IMR-90 (cell line): ENCODE measurements at regions not wholly inside any gene's neighbourhood (a gene's known extent, or its start where the extent isn't known, plus 50 kb on each side); places are given as distances from the start of the nearest gene placed in this dataset.

Source experiments
- MXI1 ChIP-seq: IDR thresholded peaks from 2 replicates; pipeline ENCODE4 v1.6.1; 2012; ENCODE audit warnings: low read depth, mild to moderate bottlenecking, low read length, moderate library complexity, borderline replicate concordance
- POLR2A ChIP-seq: IDR thresholded peaks from 2 replicates; pipeline ENCODE4 v1.6.1; 2012; ENCODE audit warnings: mild to moderate bottlenecking, low read depth, low read length
- TF ChIP-seq, protein P1 (sequence below): conservative IDR thresholded peaks from 2 replicates; pipeline ENCODE4 v1.5.1; 2012; ENCODE audit warnings: mild to moderate bottlenecking, low read depth, low read length, improper control_type of control experiment

DNA sequence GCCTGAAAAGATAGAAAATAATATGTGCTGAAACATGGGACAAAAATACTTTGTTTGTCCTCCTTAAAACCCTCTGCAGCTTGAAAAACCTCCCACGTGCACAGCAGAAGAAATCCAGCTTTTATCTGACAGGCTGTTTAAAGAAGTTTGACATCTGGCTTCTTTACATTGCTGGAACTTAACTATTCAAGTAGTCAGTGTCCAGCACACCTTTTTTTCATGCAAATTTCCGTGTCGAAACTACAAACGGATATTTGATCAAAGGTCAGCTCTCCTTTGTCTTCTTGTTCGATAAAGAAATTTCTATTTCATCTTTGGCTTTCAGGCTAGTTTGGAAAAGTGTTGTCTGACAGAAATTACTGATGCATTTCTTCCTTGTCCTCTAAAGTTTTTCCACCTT, 66.8 kb upstream of the KBTBD8 start:
- TF ChIP-seq POLR2A (no peak), MXI1 (no peak)
- TF ChIP-seq, protein P1, sequence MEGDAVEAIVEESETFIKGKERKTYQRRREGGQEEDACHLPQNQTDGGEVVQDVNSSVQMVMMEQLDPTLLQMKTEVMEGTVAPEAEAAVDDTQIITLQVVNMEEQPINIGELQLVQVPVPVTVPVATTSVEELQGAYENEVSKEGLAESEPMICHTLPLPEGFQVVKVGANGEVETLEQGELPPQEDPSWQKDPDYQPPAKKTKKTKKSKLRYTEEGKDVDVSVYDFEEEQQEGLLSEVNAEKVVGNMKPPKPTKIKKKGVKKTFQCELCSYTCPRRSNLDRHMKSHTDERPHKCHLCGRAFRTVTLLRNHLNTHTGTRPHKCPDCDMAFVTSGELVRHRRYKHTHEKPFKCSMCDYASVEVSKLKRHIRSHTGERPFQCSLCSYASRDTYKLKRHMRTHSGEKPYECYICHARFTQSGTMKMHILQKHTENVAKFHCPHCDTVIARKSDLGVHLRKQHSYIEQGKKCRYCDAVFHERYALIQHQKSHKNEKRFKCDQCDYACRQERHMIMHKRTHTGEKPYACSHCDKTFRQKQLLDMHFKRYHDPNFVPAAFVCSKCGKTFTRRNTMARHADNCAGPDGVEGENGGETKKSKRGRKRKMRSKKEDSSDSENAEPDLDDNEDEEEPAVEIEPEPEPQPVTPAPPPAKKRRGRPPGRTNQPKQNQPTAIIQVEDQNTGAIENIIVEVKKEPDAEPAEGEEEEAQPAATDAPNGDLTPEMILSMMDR, result no peak
